ENCODE measurements at regions not wholly inside any gene's neighbourhood (a gene's known extent, or its start where the extent isn't known, plus 50 kb on each side); places are given as distances from the start of the nearest gene placed in this dataset.

DNA sequence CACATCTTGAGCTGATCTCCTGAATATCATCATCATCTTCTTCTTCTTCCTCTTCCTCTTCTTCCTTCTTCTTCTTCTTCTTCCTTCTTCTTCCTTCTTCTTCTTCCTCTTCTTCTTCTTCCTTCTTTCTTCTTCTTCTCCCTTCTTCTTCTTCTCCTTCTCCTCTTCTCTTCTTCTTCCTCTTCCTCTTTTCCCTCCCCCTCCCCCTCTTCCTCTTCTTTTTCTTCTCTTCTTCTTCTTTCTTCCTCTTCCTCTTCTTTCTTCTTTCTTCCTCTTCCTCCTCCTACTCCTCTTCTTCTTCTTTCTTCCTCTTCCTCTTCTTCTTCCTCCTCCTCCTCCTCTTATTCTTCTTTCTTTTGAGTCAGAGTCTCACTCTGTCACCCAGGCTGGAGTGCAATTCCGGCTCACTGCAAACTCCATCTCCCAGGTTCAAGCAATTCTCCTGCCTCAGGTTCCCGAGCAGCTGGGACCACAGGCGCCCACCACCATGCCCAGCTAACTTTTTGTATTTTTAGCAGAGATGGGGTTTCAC is 197.9 kb upstream of the NANOGP8 start:
- Histone ChIP-seq H3K4ac (ENCODE audit: low read depth, low read length) (no peak overlapping the region), H4K91ac (ENCODE audit: insufficient read depth, low read depth, low read length) (no peak overlapping the region), H2AFZ (replicated peaks; ENCODE audit: low read length, poor library complexity) (no peak overlapping the region), H3K56ac (ENCODE audit: extremely low read depth, insufficient read depth, low read length) (no peak overlapping the region), H3K4me3 (ENCODE audit: insufficient read depth, low read depth, low read length) (no peak overlapping the region), H3K4me2 (ENCODE audit: low read depth, low read length) (no peak overlapping the region), H4K8ac (ENCODE audit: low read depth in 2 of 2, low read length in 2 of 2) (no peak overlapping the region), H4K5ac (ENCODE audit: low read depth, low read length) (no peak overlapping the region), H3K18ac (ENCODE audit: low read depth, low read length) (no peak overlapping the region), H3K23ac (ENCODE audit: low read depth, low read length) (no peak overlapping the region), H2AK5ac (ENCODE audit: low read depth, low read length) (no peak overlapping the region), H3K9ac (ENCODE audit: low read depth, low read length) (no peak overlapping the region), H3K27me3 (ENCODE audit: control insufficient read depth, insufficient read depth, low read length) (no peaks in the 10 kb centered on the region), H2BK20ac (ENCODE audit: low read depth, low read length) (no peak overlapping the region), H2BK120ac (ENCODE audit: low read depth, low read length) (no peak overlapping the region), H3K4me1 (ENCODE audit: control insufficient read depth, insufficient read depth, low read length) (no peaks in the 10 kb centered on the region), H4K20me1 (ENCODE audit: insufficient read depth, low read length) (no peaks in the 10 kb centered on the region), H3K9me1 (ENCODE audit: insufficient read depth, low read length) (no peaks in the 10 kb centered on the region), H3K27ac (ENCODE audit: insufficient read depth, low read length) (no peak overlapping the region), H2AK9ac (replicated peaks; ENCODE audit: low read depth, low read length, poor library complexity) (no peak overlapping the region), H3K14ac (replicated peaks; ENCODE audit: low read depth, low read length) (no peak overlapping the region), H2BK5ac (ENCODE audit: low read depth, low read length, poor library complexity, severe bottlenecking) (no peak overlapping the region), H3K36me3 (ENCODE audit: control insufficient read depth, insufficient read depth, low read length) (no peaks in the 10 kb centered on the region), H3K9me3 (ENCODE audit: control insufficient read depth, insufficient read depth, low read length) (peaks cover 3% of the 10 kb centered on the region), H2BK15ac (ENCODE audit: low read depth, low read length) (no peak overlapping the region), H3K79me1 (ENCODE audit: low read depth in 1 of 2, low read length in 2 of 2) (no peaks in the 10 kb centered on the region)
- no CpG with 5 or more reads among the region's 3 CpGs for WGBS, 2 experiments (ENCODE audit: extremely low coverage in 2 of 2, insufficient read length in 1 of 2)
- CTCF ChIA-PET = no interaction called here
- ATAC-seq (ENCODE audit: low read depth) (no peak), DNase-seq (no peak)
- intact Hi-C loops (cut with micrococcal nuclease) = loop anchor here (10.0 kb wide), 2 partner anchors 262 to 462 kb away; partner anchors contain the start of gene DPH6
- dilution Hi-C loops (cut with HindIII; ENCODE audit: low sequenced_read_pairs, unreplicated experiment) = no loop called here
- POLR2A ChIA-PET (ENCODE audit: unreplicated experiment) = no interaction called here
- TF ChIP-seq CEBPB (IDR thresholded peaks at IDR 0.05; ENCODE audit: low read depth, low read length) = no peak
- TF ChIP-seq MAFK (IDR thresholded peaks at IDR 0.05; ENCODE audit: low read depth, low read length) = no peak
- in situ Hi-C loops (cut with MboI; ENCODE audit: low sequenced_read_pairs) = loop anchor here (10.0 to 25.0 kb wide), 2 partner anchors 208 to 1854 kb away; no protein-coding TSS in a partner anchor
- BruUV-seq (replicated peaks) = no TSS peak
